Colon (tissue), 2 donors: ENCODE measurements at regions not wholly inside any gene's neighbourhood (a gene's known extent, or its start where the extent isn't known, plus 50 kb on each side); places are given as distances from the start of the nearest gene placed in this dataset.

Experiments used
- FAIRE-seq: peaks from 2 replicates; lab custom pipeline; 2012; peaks lifted over from hg19 to GRCh38; lab: Jason Lieb, UNC
- donor health status: control.
- donor health status: control.

- no peak for FAIRE-seq
These were observed 159.7 kb upstream of the SHISA6 start for GRCh38 chr17:11081342-11081741.

GRCh38 chr17:11077673-11078072, 163.3 kb upstream of the SHISA6 start:
- FAIRE-seq = no peak

GRCh38 chr17:11074451-11074850, 166.6 kb upstream of the SHISA6 start:
- no peak for FAIRE-seq

GRCh38 chr17:11056926-11057325, 184.1 kb upstream of the SHISA6 start:
- no peak for FAIRE-seq

- FAIRE-seq = no peak
These were observed 187.2 kb upstream of the SHISA6 start for GRCh38 chr17:11053846-11054245.

- FAIRE-seq = no peak
These were observed 191.5 kb upstream of the SHISA6 start for GRCh38 chr17:11049539-11049938.

- no peak for FAIRE-seq
These were observed 193.8 kb upstream of the SHISA6 start for GRCh38 chr17:11047228-11047627.

GRCh38 chr17:11039342-11039741, 201.5 kb upstream of the PIRT start:
- FAIRE-seq = no peak

- no peak for FAIRE-seq
These were observed 197.8 kb upstream of the PIRT start for GRCh38 chr17:11035681-11036080.

GRCh38 chr17:11031787-11032186, 193.9 kb upstream of the PIRT start:
- no peak for FAIRE-seq

- no peak for FAIRE-seq
These were observed 191.9 kb upstream of the PIRT start for GRCh38 chr17:11029791-11030190.

GRCh38 chr17:11028349-11028748, 190.5 kb upstream of the PIRT start:
- no peak for FAIRE-seq

- no peak for FAIRE-seq
These were observed 189.0 kb upstream of the PIRT start for GRCh38 chr17:11026903-11027302.

GRCh38 chr17:11023639-11024479, 186.0 kb upstream of the PIRT start:
- FAIRE-seq = no peak

- FAIRE-seq = no peak
These were observed 168.6 kb upstream of the PIRT start for GRCh38 chr17:11006530-11006929.

GRCh38 chr17:11005940-11006339, 168.1 kb upstream of the PIRT start:
- no peak for FAIRE-seq

GRCh38 chr17:11002417-11002816, 164.5 kb upstream of the PIRT start:
- FAIRE-seq = no peak

- FAIRE-seq = no peak
These were observed 163.8 kb upstream of the PIRT start for GRCh38 chr17:11001651-11002050.

GRCh38 chr17:10999484-10999883, 161.6 kb upstream of the PIRT start:
- no peak for FAIRE-seq

GRCh38 chr17:10993126-10993525, 155.2 kb upstream of the PIRT start:
- no peak for FAIRE-seq

- FAIRE-seq = no peak
These were observed 154.4 kb upstream of the PIRT start for GRCh38 chr17:10992106-10992880.

- FAIRE-seq = no peak
These were observed 149.9 kb upstream of the PIRT start for GRCh38 chr17:10987786-10988185.

GRCh38 chr17:10984220-10984619, 146.3 kb upstream of the PIRT start:
- FAIRE-seq = no peak

GRCh38 chr17:10976401-10976800, 138.5 kb upstream of the PIRT start:
- FAIRE-seq = no peak
